Activated T-helper 1 cell treated with anti-CD3 and anti-CD28 coated beads, Interleukin-2, amount 50 U/mL, for 16 hours (primary cell): ENCODE measurements at regions not wholly inside any gene's neighbourhood (a gene's known extent, or its start where the extent isn't known, plus 50 kb on each side); places are given as distances from the start of the nearest gene placed in this dataset.

Experiments used
- DNase-seq, 2 donors: peaks; one replicate each; pipeline ENCODE4 v3.0.0-alpha.2; 2020; ENCODE audit warnings: low read depth in 1 of 2, low spot score in 1 of 2

DNA sequence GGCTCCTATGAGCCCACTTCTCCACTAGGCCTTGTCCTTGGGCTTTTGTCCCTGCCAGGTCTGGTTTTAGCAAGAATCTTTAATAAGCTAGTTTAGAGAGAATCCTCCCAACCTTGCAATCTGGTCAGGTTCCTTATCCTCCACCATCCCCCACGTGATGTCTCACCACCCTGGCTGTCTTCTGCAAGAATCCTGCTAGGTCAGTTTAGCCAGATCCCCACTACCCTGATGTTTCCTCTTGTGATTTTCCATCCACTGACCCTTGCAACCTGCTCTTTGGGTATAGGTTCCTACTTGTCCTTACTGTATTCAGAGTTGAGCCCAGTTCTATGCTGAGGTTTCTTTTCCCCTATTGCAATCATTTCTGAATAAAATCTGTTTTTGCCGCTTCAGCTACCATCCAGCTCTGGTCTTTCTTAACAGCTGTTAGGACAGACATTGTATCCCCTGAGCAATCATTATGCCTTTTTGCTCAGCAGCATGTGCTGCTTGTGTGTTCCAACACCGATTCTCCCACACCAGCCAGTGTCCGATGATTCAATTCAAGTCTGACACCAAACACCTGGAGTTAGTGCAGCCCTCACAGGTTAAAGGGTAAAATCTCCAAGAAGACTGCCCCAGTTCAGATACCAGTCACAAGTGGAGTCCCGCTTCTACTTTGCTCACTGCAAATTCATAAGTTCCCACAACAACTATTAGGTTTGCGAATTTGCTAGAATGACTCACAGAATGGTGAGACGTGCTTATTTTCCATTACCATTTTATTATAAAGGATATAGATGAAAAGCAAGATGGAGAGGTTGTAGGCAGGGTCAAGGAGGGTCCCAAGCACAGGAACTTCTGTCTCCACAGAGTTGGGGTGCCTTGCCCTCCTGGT is 62.2 kb upstream of the ADCY1 start:
- DNase-seq: no peak

DNA sequence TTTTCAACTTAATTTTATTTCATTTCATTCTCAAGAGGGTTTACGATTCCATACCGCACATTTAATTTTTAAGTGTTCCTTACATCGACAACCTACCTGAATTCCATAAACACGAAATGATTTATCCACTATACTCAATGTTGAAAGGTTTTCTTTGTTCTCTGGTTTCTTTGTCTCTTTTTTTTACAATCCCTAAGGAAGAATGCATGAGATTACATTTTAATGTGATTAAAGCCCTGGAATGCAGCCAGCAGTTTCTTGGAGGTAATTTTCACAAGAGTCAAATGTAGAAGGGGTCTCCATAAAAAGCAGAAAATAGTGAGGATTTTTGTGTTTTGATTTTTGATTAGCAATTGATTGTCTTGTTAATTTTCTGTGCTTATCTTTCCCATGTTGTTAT is 59.2 kb upstream of the ADCY1 start:
- no peak for DNase-seq

DNA sequence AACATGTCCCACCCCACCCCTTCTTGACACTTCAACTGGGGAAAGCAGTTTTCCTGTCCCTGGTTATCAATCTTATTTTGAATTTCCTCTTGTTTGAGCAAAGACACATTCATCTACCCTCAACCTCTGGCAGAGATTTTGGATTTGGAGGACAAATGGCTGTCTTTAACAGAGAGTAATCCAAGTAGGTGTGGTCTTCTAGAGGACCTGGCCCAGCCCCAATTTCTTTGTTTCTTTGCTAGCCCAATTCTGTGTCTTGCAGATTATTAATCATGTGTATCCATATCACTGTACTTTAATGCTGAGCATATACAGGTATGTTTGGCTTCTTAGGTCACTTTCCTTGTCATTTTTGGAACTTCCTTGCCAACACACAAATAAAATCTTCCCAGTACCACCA is 58.8 kb upstream of the ADCY1 start:
- DNase-seq: no peak
